Gastrocnemius medialis (tissue), 4 donors: ENCODE measurements at regions not wholly inside any gene's neighbourhood (a gene's known extent, or its start where the extent isn't known, plus 50 kb on each side); places are given as distances from the start of the nearest gene placed in this dataset.

Experiments used
- ATAC-seq, 2 donors: fragments of 150-250 bp; one replicate each; pipeline ENCODE4 v1.9.1; 2016
- DNase-seq, 2 donors: peaks; one replicate each; pipeline ENCODE4 v3.0.0-alpha.2; 2019
- H3K27ac ChIP-seq, 4 donors: fragments of 200-600 bp; sonication (generic); 1 replicate in 1 of 4; 2 replicates in 3 of 4; pipeline ENCODE4 v1.5.1; 2016 to 2018; ENCODE audit warnings: mild to moderate bottlenecking in 2 of 4, moderate library complexity in 1 of 4
- H3K27me3 ChIP-seq, 3 donors: fragments of 200-600 bp; sonication (generic) in 2 of 3; 1 replicate in 1 of 3; 2 replicates in 2 of 3; pipeline versions ENCODE4 v1.5.1 to v1.6.0; 2016 to 2019; ENCODE audit warnings: mild to moderate bottlenecking in 1 of 3, moderate library complexity in 1 of 3
- H3K36me3 ChIP-seq, 2 donors: fragments of 200-600 bp; sonication (generic) in 1 of 2; one replicate each; pipeline ENCODE4 v1.5.1; 2017 to 2018
- H3K4me1 ChIP-seq, 2 donors: fragments of 200-600 bp; sonication (generic) in 1 of 2; one replicate each; pipeline ENCODE4 v1.5.1; 2016 to 2017; ENCODE audit warnings: mild to moderate bottlenecking in 2 of 2
- H3K4me3 ChIP-seq, 4 donors: fragments of 200-600 bp; sonication (generic) in 3 of 4; 1 replicate in 1 of 4; 2 replicates in 3 of 4; pipeline ENCODE4 v1.5.1; 2016 to 2019; ENCODE audit warnings: mild to moderate bottlenecking in 2 of 4
- H3K9me3 ChIP-seq, 3 donors: fragments of 200-600 bp; sonication (generic) in 2 of 3; 1 replicate in 1 of 3; 2 replicates in 2 of 3; pipeline ENCODE4 v1.5.1; 2016 to 2019
- CTCF ChIP-seq, 5 experiments: fragments of 450-650 bp in 3 of 5; fragments of 200-600 bp in 2 of 5; sonication (generic) in 2 of 5; IDR thresholded peaks in 4 of 5; conservative IDR thresholded peaks in 1 of 5; 1 replicate in 4 of 5; 2 replicates in 1 of 5; pipeline ENCODE4 v1.5.1; 2016 to 2019; ENCODE audit warnings: antibody characterized with exemption in 5 of 5, mild to moderate bottlenecking in 3 of 5, moderate library complexity in 3 of 5
- POLR2A ChIP-seq, 2 donors: fragments of 450-650 bp; IDR thresholded peaks; one replicate each; pipeline ENCODE4 v1.6.1; 2017; ENCODE audit warnings: antibody characterized with exemption in 2 of 2, mild to moderate bottlenecking in 2 of 2, moderate library complexity in 2 of 2
- in situ Hi-C, 4 donors: fragments of 200-750 bp; cut with MboI; loops; one replicate each; pipeline versions ENCODE4 v1.15.0 to v1.8.0; 2017; ENCODE audit warnings: low sequenced_read_pairs in 4 of 4
- intact Hi-C: fragments of 100-400 bp; cut with DNase I; formaldehyde crosslinking; loops from one replicate; pipeline ENCODE4 v1.15.1; 2023; ENCODE audit warnings: low total_unique reads

- no peaks in the 10 kb centered on the region for H3K9me3 ChIP-seq
- no peak for ATAC-seq
Observed at GRCh38 chr10:10462151-10462941, 555.3 kb upstream of the CELF2 start.

GRCh38 chr10:10471758-10472157 is 545.9 kb upstream of the CELF2 start:
- no peaks in the 10 kb centered on the region for H3K27me3 ChIP-seq
- H3K27ac ChIP-seq: no peak overlapping the region
- no peaks in the 10 kb centered on the region for H3K36me3 ChIP-seq
- H3K9me3 ChIP-seq: no peaks in the 10 kb centered on the region
- intact Hi-C loops: no loop called here
- TF ChIP-seq POLR2A (IDR thresholded peaks at IDR 0.05): no peak
- no peak for TF ChIP-seq CTCF (IDR thresholded peaks at IDR 0.05 in 4 of 5, conservative IDR thresholded peaks at IDR 0.05 in 1 of 5)
- ATAC-seq (no peak), DNase-seq (no peak)
- in situ Hi-C loops: no loop called here
- no peaks in the 10 kb centered on the region for H3K4me1 ChIP-seq
- no peak overlapping the region for H3K4me3 ChIP-seq

More at GRCh38 chr10:10462151-10462941, 555.3 kb upstream of the CELF2 start:
- in situ Hi-C loops (no loop called here), intact Hi-C loops (no loop called here)
- DNase-seq: no peak
- Histone ChIP-seq H3K4me1 (no peaks in the 10 kb centered on the region), H3K4me3 (no peak overlapping the region), H3K36me3 (no peaks in the 10 kb centered on the region), H3K27me3 (no peaks in the 10 kb centered on the region), H3K27ac (no peak overlapping the region)
- TF ChIP-seq CTCF (IDR thresholded peaks at IDR 0.05 in 4 of 5, conservative IDR thresholded peaks at IDR 0.05 in 1 of 5) (no peak), POLR2A (IDR thresholded peaks at IDR 0.05) (no peak)

- intact Hi-C loops (no loop called here), in situ Hi-C loops (no loop called here)
- Histone ChIP-seq H3K4me1 (no peaks in the 10 kb centered on the region), H3K27me3 (no peaks in the 10 kb centered on the region), H3K36me3 (no peaks in the 10 kb centered on the region), H3K4me3 (no peak overlapping the region), H3K9me3 (no peaks in the 10 kb centered on the region), H3K27ac (no peak overlapping the region)
- no peak for DNase-seq
- ATAC-seq: no peak
- no peak for TF ChIP-seq POLR2A (IDR thresholded peaks at IDR 0.05)
- TF ChIP-seq CTCF (IDR thresholded peaks at IDR 0.05 in 4 of 5, conservative IDR thresholded peaks at IDR 0.05 in 1 of 5): no peak
Observed at GRCh38 chr10:10475812-10476211, 541.9 kb upstream of the CELF2 start.

GRCh38 chr10:10477844-10478243 is 539.8 kb upstream of the CELF2 start:
- H3K27me3 ChIP-seq: no peaks in the 10 kb centered on the region
- DNase-seq (no peak), ATAC-seq (no peak)
- in situ Hi-C loops (no loop called here), intact Hi-C loops (no loop called here)
- TF ChIP-seq CTCF (IDR thresholded peaks at IDR 0.05 in 4 of 5, conservative IDR thresholded peaks at IDR 0.05 in 1 of 5) (no peak), POLR2A (IDR thresholded peaks at IDR 0.05) (no peak)
- no peaks in the 10 kb centered on the region for H3K4me1 ChIP-seq
- H3K9me3 ChIP-seq: no peaks in the 10 kb centered on the region
- H3K4me3 ChIP-seq: no peak overlapping the region
- H3K27ac ChIP-seq: no peak overlapping the region
- H3K36me3 ChIP-seq: no peaks in the 10 kb centered on the region

- Histone ChIP-seq H3K4me3 (no peak overlapping the region), H3K36me3 (no peaks in the 10 kb centered on the region), H3K27me3 (no peaks in the 10 kb centered on the region), H3K27ac (no peak overlapping the region), H3K4me1 (no peaks in the 10 kb centered on the region), H3K9me3 (no peaks in the 10 kb centered on the region)
- TF ChIP-seq POLR2A (IDR thresholded peaks at IDR 0.05) (no peak), CTCF (IDR thresholded peaks at IDR 0.05 in 4 of 5, conservative IDR thresholded peaks at IDR 0.05 in 1 of 5) (no peak)
- in situ Hi-C loops: no loop called here
- intact Hi-C loops: no loop called here
- DNase-seq: no peak
- ATAC-seq: no peak
Observed at GRCh38 chr10:10479465-10479864, 538.2 kb upstream of the CELF2 start.
